GM18499 (cell line): ENCODE measurements at regions not wholly inside any gene's neighbourhood (a gene's known extent, or its start where the extent isn't known, plus 50 kb on each side); places are given as distances from the start of the nearest gene placed in this dataset.
"Not testable (repeated sequence)": the region's sequence is repeated elsewhere in the genome, so short reads cannot be mapped to it uniquely, and the experiment has no call there.

Experiments
- ATAC-seq: cut with Tn5 transposase; IDR thresholded peaks from one replicate; pipeline ENCODE4 v1.9.1; 2021; ENCODE audit warnings: moderate number of reproducible peaks; ENCODE audit not compliant: insufficient read depth, unreplicated experiment

DNA sequence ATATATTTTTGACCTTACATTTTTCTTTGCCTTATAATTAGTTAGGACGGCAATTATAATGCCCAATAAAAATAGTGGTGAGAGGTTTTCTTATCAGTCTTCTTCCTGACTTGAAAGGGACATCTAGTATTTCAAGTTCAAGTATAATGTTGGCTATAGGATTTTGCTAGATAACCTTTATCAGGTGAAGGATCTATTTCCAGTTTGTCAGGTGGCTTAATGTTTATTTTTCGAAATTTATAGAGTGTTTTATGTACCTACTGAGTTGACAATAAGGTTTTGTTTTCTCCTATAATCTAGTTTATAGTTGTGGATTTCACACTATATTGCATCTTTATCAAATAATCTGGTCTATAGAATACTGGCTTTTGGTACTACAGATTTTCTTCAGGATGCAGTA lies 351.8 kb upstream of the FGF13 start:
- ATAC-seq: no peak

DNA sequence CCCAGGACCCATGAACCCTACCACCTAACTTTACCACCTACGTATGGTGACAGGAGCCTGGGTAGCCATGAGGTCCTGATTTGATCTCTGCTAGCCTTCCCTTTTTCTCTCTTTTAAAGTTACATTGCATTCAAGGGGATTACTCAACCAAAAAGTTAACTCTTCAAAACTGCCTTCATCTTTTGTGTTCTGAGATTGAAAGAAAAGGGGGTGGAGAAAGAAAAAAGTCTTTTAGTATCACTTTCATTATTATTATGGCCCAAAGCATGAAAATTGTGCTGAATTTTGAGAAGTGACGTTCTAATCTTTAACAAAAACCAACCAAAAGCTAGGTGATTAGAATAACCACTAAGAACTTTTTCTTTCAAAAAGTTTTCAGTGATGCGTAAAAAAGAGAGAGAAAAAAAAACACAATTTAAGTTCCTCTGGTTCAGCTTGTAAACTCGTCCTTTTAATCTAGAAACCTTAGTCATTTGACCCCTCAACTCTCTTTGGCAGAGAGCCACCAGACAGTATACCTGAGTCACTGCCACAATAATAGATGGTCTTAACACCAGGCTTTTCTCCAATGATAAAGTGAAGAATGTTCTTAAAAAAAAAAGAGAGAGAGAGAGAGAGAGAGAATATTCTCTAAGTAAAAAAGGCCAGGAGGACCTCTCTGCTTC lies 347.4 kb upstream of the FGF13 start:
- ATAC-seq: peak; percentile 72

DNA sequence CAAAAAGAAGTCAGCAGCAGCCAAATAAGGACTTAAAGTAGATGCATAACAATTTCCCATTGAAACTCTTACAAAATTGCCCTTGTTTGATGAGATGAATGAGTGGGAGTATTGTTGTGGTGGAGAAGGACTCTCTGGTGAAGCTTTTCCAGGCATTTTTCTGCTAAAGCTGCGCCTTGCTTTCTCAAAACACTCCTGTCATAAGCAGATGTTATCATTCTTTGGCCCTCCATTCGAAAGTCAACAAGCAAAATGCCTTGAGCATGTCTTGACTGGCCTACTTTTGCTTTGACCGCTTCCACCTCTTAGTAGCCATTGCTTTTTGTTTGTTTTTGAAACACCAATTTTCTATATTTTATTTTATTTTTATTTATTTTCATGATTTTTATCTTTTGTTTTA lies 340.9 kb upstream of the FGF13 start:
- no peak for ATAC-seq

DNA sequence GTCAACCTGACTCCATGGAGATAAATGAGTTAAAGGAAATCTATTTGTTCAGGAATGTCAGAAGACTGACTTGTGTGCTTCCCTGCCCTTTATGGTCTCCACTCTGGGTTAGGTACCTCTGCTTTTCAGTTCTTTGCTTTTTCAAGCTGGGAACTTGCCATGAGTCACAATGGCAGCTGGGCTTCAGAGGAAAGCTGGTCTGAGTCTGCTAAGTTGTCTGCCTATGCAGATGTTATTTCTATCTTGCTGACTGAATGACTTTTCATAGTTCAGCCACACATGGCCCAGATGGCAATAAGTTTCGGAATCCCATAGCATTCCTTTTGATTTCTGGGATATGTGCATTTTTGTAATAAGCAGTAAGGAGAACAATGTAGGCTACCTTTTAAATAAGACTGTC lies 337.9 kb upstream of the FGF13 start:
- no peak for ATAC-seq

DNA sequence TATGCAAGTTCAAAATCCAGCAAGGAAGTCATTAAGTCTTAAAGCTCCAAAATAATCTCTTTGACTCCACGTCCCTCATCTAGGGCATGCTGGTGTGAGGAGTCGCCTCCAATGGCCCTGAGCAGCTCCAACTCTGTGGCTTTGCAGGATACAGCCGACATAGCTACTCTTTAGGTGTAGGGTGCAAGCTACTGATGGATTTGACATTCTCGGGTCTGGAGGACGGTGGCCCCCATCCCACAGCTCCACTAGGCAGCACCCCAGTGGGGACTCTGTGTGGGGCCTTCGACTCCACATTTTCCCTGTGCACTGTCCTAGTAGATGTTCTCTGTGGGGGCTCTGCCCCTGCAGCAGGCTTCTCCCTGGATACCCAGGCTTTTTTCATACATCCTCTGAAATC lies 333.2 kb upstream of the FGF13 start:
- ATAC-seq: no peak

DNA sequence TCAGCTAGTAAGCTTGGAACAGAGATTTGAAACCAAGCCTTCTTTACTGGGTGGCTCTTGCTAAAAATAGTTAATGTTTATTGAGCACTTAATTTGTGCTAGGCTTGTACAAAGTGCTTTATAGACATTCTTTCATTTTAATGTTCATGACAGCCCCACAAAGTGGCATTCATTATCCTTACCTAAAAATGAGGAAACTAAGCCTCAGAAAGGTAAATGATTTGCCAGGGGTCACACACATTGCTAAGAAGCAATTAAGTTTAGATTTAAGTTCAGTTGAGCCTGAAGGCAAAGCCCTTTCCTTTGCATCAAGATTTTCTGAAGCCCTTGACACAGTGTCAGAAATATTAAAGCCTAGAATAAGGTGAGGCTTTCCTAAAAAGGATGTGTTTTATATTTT lies 327.5 kb upstream of the FGF13 start:
- ATAC-seq: no peak

DNA sequence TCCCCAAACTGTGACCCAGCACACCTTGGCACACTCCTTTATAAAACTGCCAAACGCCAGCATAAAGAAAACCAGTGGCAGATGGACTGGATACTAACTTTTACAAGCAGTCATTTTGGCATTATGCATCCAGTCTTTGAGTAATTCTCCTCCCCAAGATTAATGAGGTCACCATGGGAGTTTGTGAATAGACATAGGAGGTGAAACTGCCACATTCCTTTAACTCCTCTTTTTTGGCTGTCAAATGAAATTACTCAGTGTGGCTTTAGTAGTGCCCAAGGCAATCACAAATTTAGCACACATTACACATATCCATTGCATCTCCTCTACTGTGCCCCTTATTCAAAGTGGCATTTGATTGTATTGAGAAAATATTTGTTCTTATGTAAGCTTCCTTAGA lies 315.3 kb upstream of the FGF13 start:
- ATAC-seq: no peak

DNA sequence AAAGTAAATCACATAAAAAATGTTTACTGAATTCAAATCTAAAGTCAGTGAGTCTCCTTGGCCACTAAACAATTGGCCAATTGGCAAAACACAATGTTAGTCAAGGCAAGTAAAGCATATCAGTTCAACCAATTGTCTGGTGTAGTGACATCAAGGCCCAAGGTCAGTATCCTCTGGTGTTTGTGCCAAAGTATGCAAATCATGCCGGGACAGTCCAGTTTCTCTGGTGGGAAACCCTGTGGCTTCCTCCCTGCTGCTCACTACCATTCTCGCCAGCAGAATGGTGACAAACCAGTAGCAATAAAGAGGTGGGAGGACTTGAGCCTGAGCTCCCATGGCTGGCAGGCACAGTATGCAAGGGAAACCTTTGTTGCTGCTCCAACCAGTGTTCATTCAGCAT lies 314.9 kb upstream of the FGF13 start:
- no peak for ATAC-seq

DNA sequence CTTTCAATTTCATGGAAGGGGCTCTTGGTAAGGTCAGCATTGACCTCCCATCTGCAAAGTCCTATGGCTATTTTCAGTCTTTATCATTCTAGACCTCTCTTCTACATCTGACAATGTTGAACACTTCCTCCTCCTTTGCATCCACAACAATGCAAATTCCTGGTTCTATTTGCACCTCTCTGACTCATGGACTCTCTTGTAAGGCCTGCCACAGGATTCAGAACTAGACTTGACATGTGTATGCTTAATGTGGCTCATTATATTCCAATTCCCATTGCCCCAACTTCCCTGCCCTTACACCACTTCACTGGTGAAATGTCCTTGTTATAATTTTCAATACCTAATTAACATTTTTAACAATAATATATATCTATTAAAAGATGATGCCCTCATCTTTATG lies 314.3 kb upstream of the FGF13 start:
- no peak for ATAC-seq

DNA sequence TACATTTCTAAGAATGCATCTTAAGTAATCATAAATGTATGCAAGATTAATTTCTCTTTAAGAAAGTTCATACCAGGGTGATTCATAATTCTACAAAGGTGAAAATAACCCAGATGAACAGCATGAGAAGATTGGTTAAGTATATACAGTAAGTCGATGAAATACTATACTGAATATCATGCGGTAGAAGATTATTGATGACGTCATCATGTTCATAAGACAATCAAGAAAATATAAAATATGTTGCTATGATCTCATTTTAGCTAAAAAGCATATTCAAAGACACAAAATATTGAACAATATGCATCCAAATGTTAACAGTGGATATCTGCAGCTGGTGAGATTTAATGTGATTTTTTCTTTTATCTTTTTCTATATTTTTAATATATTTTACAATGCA lies 312.0 kb upstream of the FGF13 start:
- no peak for ATAC-seq

DNA sequence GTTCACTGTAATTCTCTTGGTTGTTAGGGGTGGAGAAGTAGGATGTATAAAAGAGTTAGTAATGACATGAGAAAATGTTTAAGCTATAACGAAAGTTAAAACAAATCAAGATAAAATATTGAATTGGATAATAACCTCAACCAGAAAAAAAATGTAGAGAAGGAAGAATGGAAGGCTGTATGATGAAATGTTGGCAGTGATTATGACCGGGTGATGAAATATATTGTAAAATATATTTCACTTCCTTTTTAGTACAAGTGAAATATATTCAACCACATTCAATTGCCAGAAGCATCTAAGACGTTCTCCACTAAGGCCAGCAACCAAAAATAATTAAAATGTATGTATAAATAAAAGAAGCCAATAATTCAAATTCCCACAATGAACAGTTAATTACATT lies 309.3 kb upstream of the FGF13 start:
- no peak for ATAC-seq

DNA sequence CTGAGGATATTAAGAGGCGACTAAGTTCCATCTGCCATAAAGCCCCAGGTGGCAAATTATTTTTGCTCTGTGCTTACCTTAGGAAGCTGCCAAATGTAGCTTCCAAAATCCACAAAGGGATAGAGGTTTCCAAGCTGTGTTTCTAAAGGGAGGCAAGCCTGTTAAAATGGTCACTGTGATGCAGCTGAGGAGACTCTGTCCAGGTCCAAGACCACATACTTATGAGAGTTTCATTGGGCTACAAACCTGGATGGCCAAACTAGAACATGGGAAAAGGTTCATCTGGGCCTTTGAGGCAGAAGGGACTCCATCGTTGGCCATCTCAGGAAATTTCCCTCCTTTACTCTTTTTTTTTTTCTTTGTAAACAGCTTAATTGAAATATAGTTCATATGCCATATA lies 306.9 kb upstream of the FGF13 start:
- no peak for ATAC-seq

DNA sequence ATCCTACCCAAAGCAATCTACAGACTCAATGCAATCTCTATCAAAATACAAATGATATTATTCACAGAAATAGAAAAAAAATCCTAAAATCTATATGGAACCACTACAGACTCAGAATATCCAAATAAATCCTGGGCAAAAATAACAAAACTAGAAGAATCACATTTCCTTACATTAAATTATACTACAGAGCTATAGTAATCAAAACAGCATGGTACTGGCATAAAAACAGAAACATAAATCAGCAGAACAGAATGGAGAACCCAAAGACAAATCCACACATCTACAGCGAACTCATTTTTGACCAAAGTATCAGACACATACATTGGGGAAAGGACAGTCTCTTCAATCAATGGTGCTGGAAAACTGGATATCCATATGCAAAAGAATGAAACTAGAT lies 304.1 kb upstream of the FGF13 start:
- no peak for ATAC-seq

DNA sequence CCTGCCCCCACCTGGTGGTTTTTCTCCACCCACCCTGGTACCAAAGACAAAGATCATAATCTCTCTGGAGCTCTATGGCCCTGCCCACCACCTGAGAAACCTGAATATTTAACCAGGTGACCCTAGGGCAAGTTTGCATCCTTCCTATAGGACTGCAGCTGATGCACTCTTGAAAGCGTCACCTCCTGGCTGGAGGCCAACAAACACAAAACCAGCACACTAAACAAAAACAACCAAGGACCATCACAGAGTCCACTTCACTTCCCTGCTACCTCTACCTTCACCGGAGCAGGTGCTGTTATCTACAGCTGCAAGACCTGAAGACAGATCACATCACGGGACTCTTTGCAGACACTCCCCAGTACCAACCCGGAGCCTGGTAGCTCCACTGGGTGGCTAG lies 296.7 kb upstream of the FGF13 start:
- ATAC-seq: no peak

DNA sequence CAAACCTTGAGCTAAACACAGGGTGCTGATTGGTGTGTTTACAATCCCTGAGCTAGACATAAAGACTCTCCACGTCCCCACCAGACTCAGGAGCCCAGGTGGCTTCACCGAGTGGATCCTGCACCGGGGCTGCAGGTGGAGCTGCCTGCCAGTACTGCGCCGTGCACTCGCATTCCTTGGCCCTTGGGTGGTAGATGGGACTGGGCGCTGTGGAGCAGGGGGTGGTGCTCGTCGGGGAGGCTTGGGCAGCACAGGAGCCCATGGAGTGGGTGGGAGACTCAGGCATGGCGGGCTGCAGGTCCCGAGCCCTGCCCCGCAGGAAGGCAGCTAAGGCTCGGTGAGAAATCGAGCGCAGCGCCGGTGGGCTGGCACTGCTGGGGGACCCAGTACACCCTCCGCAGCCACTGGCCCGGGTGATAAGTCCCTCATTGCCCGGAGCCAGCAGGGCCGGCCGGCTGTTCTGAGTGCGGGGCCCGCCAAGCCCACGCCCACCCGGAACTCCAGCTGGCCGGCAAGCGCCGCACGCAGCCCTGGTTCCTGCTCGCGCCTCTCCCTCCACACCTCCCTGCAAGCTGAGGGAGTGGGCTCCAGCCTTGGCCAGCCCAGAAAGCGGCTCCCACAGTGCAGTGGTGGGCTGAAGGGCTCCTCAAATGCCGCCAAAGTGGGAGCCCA lies 292.5 kb upstream of the FGF13 start:
- not testable (repeated sequence) for ATAC-seq

DNA sequence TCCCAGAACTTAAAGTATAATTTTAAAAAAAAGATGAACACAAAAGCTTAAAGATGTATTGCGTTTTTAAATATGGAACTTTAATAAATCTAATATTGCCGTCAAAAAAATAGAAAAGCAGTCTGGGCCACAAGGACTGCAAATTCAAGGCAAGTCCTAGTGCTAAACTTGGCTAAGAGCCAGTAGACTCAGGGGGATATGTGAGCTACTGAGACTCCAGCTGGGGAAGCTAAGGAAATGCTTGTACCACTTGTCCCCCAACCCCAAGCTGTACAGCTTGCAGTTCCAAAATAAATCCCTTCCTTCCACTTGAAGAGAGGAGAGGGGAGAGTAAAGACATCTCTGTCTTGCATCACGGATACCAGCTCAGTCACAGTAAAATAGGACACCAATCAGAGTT lies 290.8 kb upstream of the FGF13 start:
- ATAC-seq: no peak

DNA sequence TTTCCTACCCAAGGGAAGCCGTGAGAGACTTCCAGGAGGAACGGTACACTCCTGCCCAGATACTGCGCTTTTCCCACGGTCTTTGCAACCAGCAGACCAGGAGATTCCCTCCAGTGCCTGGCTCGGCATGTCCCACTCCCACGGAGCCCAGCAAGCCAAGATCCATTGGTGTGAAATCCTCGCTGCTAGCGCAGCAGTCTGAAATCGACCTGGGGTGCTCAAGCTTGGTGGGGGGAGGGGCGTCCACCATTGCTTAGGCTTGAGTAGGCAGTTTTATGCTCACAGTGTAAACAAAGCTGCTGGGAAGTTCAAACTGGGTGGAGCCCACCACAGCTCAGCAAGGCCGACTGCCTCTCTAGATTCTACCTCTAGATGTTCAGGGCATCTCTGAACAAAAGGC lies 284.8 kb upstream of the FGF13 start:
- ATAC-seq: no peak

DNA sequence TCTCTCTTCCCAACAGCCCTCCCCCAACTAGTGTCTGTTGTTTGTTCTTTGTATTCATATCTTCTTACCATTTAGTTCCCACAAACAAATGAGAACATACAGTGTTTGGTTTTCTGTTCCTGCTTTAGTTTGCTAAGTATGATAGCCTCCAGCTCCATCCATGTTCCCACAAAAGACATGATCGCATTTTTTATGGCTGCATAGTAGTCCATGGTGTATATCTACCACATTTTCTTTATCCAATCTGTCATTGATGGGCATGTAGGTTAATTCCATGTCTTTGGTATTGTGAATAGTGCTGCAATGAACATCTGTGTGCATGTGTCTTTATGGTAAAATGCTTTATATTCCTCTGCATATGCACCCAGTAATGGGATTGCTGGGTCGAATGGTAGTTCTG lies 283.9 kb upstream of the FGF13 start:
- ATAC-seq: no peak

DNA sequence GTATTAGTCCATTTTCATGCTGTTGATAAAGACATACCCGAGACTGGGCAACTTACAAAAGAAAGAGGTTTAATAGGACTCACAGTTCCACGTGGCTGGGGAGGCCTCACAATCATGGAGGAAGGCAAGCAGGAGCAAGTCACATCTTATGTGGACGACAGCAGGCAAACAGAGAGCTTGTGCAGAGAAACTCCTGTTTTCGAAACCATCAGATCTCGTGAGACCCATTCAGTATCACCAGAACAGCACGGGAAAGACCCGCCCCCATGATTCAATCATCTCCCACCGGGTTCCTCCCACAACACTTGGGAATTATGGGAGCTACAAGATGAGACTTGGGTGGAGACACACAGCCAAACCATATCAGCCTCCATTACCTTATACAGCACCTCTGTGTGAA lies 278.9 kb upstream of the FGF13 start:
- not testable (repeated sequence) for ATAC-seq

DNA sequence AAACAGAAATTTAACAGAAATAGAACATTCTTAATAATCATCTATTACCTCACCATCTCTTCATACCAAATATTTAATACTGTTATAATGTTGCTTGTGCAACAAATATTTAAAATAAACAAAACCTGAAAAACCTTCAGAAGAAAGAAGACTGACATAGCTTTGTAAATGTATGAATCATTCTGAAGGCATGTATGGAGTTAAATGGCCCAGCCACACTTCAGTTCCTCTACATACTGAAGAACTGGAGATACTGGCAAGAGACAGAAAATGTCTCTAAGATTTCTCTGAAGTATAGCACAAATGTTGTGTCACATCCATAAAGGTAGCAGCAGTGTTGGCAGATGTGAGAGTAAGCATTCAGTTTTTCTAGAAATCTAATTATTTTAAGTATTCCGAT lies 275.3 kb upstream of the FGF13 start:
- ATAC-seq: no peak

DNA sequence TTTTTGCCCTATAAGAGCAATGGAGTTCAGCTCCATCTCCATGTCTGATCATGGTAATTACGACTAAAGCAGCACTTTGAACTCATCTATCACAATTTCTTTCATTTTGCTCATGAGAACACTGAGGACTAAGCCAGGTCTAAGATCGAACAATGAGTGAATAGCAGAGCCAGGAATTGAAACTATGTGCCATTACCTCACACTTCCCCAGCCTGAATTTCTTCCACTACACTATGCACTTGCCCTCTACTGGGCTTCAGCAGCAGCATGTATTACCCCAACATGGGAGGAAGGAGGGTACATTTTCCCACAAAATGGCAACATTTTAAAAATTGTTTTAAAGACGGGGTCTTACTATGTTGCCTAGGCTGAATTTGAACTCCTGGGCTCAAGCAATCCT lies 274.7 kb upstream of the FGF13 start:
- no peak for ATAC-seq

DNA sequence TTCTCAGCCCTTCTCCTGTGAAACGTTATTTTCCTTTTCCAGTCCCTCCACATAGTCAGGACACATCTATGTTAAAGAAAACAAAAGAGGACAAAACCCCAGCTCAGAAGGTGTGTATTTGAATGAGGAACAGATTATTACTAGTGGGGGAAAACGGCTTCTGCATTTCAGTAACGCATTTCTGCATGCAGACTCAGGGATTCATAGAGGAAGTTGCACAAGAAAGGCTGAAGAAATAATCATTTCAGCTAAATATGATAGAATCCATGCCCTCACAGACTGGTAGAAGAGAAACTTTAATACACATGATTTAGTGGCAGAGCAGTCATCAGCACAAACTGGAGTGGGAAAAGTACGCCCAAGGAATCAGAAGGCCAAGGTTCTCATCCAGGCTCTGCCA lies 270.8 kb upstream of the FGF13 start:
- ATAC-seq: no peak
